Peyer's patch (tissue), 4 donors: ENCODE measurements at regions not wholly inside any gene's neighbourhood (a gene's known extent, or its start where the extent isn't known, plus 50 kb on each side); places are given as distances from the start of the nearest gene placed in this dataset.

Experiments used
- CTCF ChIP-seq, 6 experiments: fragments of 450-650 bp in 4 of 6; fragments of 200-600 bp in 2 of 6; sonication (generic) in 1 of 6; IDR thresholded peaks; one replicate each; pipeline ENCODE4 v1.5.1; 2017 to 2019; ENCODE audit warnings: antibody characterized with exemption in 6 of 6, mild to moderate bottlenecking in 3 of 6, moderate library complexity in 1 of 6
- POLR2A ChIP-seq, 2 donors: fragments of 450-650 bp; IDR thresholded peaks; one replicate each; pipeline ENCODE4 v1.5.1; 2017; ENCODE audit warnings: antibody characterized with exemption in 2 of 2, mild to moderate bottlenecking in 2 of 2, moderate library complexity in 2 of 2

DNA sequence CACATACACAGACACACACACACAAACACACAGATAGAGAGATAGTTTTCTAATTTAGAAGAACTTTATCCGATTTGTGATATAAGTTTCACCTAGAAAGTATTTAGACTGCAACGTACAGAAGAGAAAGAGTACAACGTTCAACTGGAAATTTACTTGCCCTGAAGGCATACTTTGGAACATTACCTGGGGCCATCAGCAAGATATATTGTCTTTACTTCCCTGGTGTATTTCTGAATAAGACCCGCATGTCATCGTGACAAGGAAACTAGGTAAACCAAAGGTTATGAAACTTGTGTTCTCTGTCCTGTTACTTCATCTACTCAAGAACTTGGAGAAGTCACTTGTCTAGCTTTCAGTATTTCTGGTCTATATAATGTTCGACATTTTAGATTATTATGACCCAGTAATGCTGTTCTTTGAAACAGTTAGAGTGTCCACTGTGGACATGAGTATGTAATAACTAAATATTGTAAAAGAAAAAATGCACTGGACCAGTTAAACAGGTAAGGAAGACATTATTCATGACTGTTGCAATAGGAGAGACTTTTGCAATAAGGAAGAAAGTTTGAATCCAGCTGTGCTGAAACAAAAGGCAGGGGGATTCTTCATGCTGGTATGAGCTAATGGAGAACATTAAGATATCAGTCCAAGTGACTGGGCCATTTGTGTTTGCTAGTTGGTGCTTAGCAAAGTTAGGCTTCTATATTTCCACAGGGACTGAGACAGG is 1791.1 kb downstream of the MAT2B start:
- TF ChIP-seq CTCF (IDR thresholded peaks at IDR 0.05) (no peak), POLR2A (IDR thresholded peaks at IDR 0.05) (no peak)
